Uterus (tissue), 3 donors: ENCODE measurements at regions not wholly inside any gene's neighbourhood (a gene's known extent, or its start where the extent isn't known, plus 50 kb on each side); places are given as distances from the start of the nearest gene placed in this dataset.

Experiments used
- DNase-seq, 2 donors: peaks; one replicate each; pipeline ENCODE4 v3.0.0-alpha.2; 2019 to 2020
- H3K27ac ChIP-seq, 2 donors: fragments of 200-600 bp; sonication (generic); 1 replicate in 1 of 2; 2 replicates in 1 of 2; pipeline ENCODE4 v1.5.1; 2016 to 2018
- H3K27me3 ChIP-seq, 2 donors: fragments of 200-600 bp; sonication (generic); one replicate each; pipeline ENCODE4 v1.5.1; 2018 to 2019; ENCODE audit warnings: control low read depth in 1 of 2
- H3K36me3 ChIP-seq, 2 donors: fragments of 200-600 bp; sonication (generic); one replicate each; pipeline ENCODE4 v1.5.1; 2019; ENCODE audit warnings: control low read depth in 1 of 2
- H3K4me1 ChIP-seq, 2 donors: fragments of 200-600 bp; sonication (generic); one replicate each; pipeline ENCODE4 v1.5.1; 2018 to 2019; ENCODE audit warnings: control low read depth in 1 of 2
- H3K4me3 ChIP-seq, 2 donors: fragments of 200-600 bp; sonication (generic); 1 replicate in 1 of 2; 2 replicates in 1 of 2; pipeline ENCODE4 v1.5.1; 2018 to 2019; ENCODE audit warnings: mild to moderate bottlenecking in 1 of 2
- H3K9me3 ChIP-seq, 2 donors: fragments of 200-600 bp; sonication (generic); one replicate each; pipeline ENCODE4 v1.5.1; 2019; ENCODE audit warnings: control low read depth in 1 of 2
- CTCF ChIP-seq, 4 experiments: fragments of 200-600 bp in 2 of 4; fragments of 450-650 bp in 2 of 4; sonication (generic) in 2 of 4; IDR thresholded peaks; one replicate each; pipeline ENCODE4 v1.5.1; 2016 to 2019; ENCODE audit warnings: antibody characterized with exemption in 4 of 4, mild to moderate bottlenecking in 2 of 4, moderate library complexity in 1 of 4
- POLR2A ChIP-seq, 2 donors: fragments of 450-650 bp; IDR thresholded peaks; one replicate each; pipeline ENCODE4 v1.6.1; 2016; ENCODE audit warnings: antibody characterized with exemption in 2 of 2, mild to moderate bottlenecking in 1 of 2, moderate library complexity in 1 of 2
- intact Hi-C: fragments of 100-400 bp; cut with DNase I; formaldehyde crosslinking; loops from one replicate; pipeline ENCODE4 v1.15.1; 2023; ENCODE audit warnings: low total_unique reads
- donor health status: DM: yes; HTN: yes; CAD: no.

GRCh38 chr20:22799687-22800086, 215.3 kb upstream of the FOXA2 start:
- no peak for DNase-seq
- H3K27me3 ChIP-seq = no peaks in the 10 kb centered on the region
- H3K27ac ChIP-seq = no peak overlapping the region
- no peak overlapping the region for H3K4me3 ChIP-seq
- no peaks in the 10 kb centered on the region for H3K4me1 ChIP-seq
- no peaks in the 10 kb centered on the region for H3K36me3 ChIP-seq
- TF ChIP-seq CTCF (IDR thresholded peaks at IDR 0.05) (no peak), POLR2A (IDR thresholded peaks at IDR 0.05) (no peak)
- intact Hi-C loops = no loop called here
- H3K9me3 ChIP-seq = no peaks in the 10 kb centered on the region

GRCh38 chr20:22800129-22800528, 215.8 kb upstream of the FOXA2 start:
- Histone ChIP-seq H3K36me3 (no peaks in the 10 kb centered on the region), H3K4me3 (no peak overlapping the region), H3K9me3 (no peaks in the 10 kb centered on the region), H3K27me3 (no peaks in the 10 kb centered on the region), H3K4me1 (no peaks in the 10 kb centered on the region), H3K27ac (no peak overlapping the region)
- no peak for DNase-seq
- TF ChIP-seq POLR2A (IDR thresholded peaks at IDR 0.05) (no peak), CTCF (IDR thresholded peaks at IDR 0.05) (no peak)
- intact Hi-C loops = no loop called here

GRCh38 chr20:22801528-22801927, 217.2 kb upstream of the FOXA2 start:
- Histone ChIP-seq H3K27ac (no peak overlapping the region), H3K36me3 (no peaks in the 10 kb centered on the region), H3K27me3 (no peaks in the 10 kb centered on the region), H3K4me3 (no peak overlapping the region), H3K9me3 (no peaks in the 10 kb centered on the region), H3K4me1 (no peaks in the 10 kb centered on the region)
- no peak for TF ChIP-seq CTCF (IDR thresholded peaks at IDR 0.05)
- TF ChIP-seq POLR2A (IDR thresholded peaks at IDR 0.05) = no peak
- intact Hi-C loops = no loop called here
- DNase-seq = no peak

- no peaks in the 10 kb centered on the region for H3K27me3 ChIP-seq
- no peaks in the 10 kb centered on the region for H3K9me3 ChIP-seq
- no peaks in the 10 kb centered on the region for H3K4me1 ChIP-seq
- intact Hi-C loops = no loop called here
- H3K27ac ChIP-seq = no peak overlapping the region
- H3K4me3 ChIP-seq = no peak overlapping the region
- H3K36me3 ChIP-seq = no peaks in the 10 kb centered on the region
- DNase-seq = no peak
- TF ChIP-seq POLR2A (IDR thresholded peaks at IDR 0.05) = no peak
- no peak for TF ChIP-seq CTCF (IDR thresholded peaks at IDR 0.05)
Measured at GRCh38 chr20:22802296-22802695, 217.9 kb upstream of the FOXA2 start.

GRCh38 chr20:22805219-22805618, 220.8 kb upstream of the FOXA2 start:
- TF ChIP-seq CTCF (IDR thresholded peaks at IDR 0.05) (no peak), POLR2A (IDR thresholded peaks at IDR 0.05) (no peak)
- Histone ChIP-seq H3K27me3 (no peaks in the 10 kb centered on the region), H3K36me3 (no peaks in the 10 kb centered on the region), H3K4me1 (no peaks in the 10 kb centered on the region), H3K9me3 (no peaks in the 10 kb centered on the region), H3K27ac (no peak overlapping the region), H3K4me3 (no peak overlapping the region)
- intact Hi-C loops = no loop called here
- DNase-seq = no peak
